ENCODE measurements at regions not wholly inside any gene's neighbourhood (a gene's known extent, or its start where the extent isn't known, plus 50 kb on each side); places are given as distances from the start of the nearest gene placed in this dataset.
"Not testable (repeated sequence)": the region's sequence is repeated elsewhere in the genome, so short reads cannot be mapped to it uniquely, and the experiment has no call there.

DNA sequence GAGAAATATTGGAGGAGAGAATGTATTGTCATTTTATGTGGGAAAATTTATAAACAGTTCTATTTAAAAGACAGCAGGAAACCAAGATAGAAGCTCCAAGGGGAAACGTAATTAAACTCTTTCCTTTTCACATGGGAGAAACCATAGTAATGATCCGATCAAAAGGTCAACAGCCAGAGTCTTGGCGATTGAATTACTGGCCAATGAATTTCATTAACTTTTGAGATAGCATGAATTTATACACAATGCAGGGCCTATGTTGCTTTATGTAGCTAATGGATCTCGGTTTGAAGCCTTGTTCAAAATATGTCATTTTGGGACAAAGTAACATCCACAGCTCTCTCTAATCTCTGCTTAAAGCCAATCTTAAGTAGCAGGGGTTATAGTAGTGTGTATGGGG is 897.5 kb upstream of the NDST4 start:
- H3K36me3 ChIP-seq (replicated peaks), result no peaks in the 10 kb centered on the region
- in situ Hi-C loops (cut with HindIII; ENCODE audit: low pct_ligation_motif_present, low sequenced_read_pairs), result no loop called here

GRCh38 chr4:116005806-116006088 is 892.3 kb upstream of the NDST4 start:
- H3K4me3 ChIP-seq (ENCODE audit: low read depth, low read length), result no peak overlapping the region
- DNase-seq, result no peak
- TF ChIP-seq CTCF (IDR thresholded peaks at IDR 0.05; ENCODE audit: low read depth, low read length, missing control alignments), result no peak
- H3K27me3 ChIP-seq (replicated peaks), result no peaks in the 10 kb centered on the region
- in situ Hi-C loops (cut with HindIII; ENCODE audit: low pct_ligation_motif_present, low sequenced_read_pairs), result no loop called here
- H3K36me3 ChIP-seq (replicated peaks), result no peaks in the 10 kb centered on the region
- H3K27ac ChIP-seq, result no peak overlapping the region

More for the DNA sequence above, 897.5 kb upstream of the NDST4 start:
- Histone ChIP-seq H3K27ac (no peak overlapping the region), H3K27me3 (replicated peaks) (no peaks in the 10 kb centered on the region), H3K4me3 (ENCODE audit: low read depth, low read length) (no peak overlapping the region)
- no peak for DNase-seq
- TF ChIP-seq CTCF (IDR thresholded peaks at IDR 0.05; ENCODE audit: low read depth, low read length, missing control alignments), result no peak

GRCh38 chr4:116005037-116005805 is 891.8 kb upstream of the NDST4 start:
- no peak for TF ChIP-seq CTCF (IDR thresholded peaks at IDR 0.05; ENCODE audit: low read depth, low read length, missing control alignments)

DNA sequence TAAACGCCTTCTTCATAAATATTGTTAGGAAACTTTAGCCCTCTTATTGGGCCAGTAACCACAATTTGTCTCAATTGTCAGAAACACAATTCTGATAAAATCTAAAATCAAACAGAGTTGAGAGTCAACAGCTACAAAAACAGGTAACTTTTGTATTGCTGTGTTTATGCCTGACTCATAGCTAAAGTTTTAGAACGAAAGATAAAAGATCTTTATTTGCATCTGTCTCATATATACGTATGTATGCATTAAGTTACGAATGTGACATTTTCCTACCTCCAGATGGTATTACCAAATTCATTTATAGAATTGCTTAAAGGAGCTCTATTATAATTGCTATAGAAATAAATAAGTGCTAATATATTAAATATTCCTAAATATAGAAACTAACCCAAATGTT is 887.9 kb upstream of the NDST4 start:
- Histone ChIP-seq H3K4me3 (ENCODE audit: low read depth, low read length) (no peak overlapping the region), H3K27ac (no peak overlapping the region), H3K36me3 (replicated peaks) (no peaks in the 10 kb centered on the region), H3K27me3 (replicated peaks) (no peaks in the 10 kb centered on the region)
- no peak for TF ChIP-seq CTCF (IDR thresholded peaks at IDR 0.05; ENCODE audit: low read depth, low read length, missing control alignments)
- DNase-seq, result no peak
- in situ Hi-C loops (cut with HindIII; ENCODE audit: low pct_ligation_motif_present, low sequenced_read_pairs), result no loop called here

More at GRCh38 chr4:116005037-116005805, 891.8 kb upstream of the NDST4 start:
- H3K36me3 ChIP-seq (replicated peaks), result no peaks in the 10 kb centered on the region
- H3K4me3 ChIP-seq (ENCODE audit: low read depth, low read length), result no peak overlapping the region
- in situ Hi-C loops (cut with HindIII; ENCODE audit: low pct_ligation_motif_present, low sequenced_read_pairs), result no loop called here
- no peak for DNase-seq
- no peak overlapping the region for H3K27ac ChIP-seq
- no peaks in the 10 kb centered on the region for H3K27me3 ChIP-seq (replicated peaks)

- in situ Hi-C loops (cut with HindIII; ENCODE audit: low pct_ligation_motif_present, low sequenced_read_pairs), result no loop called here
- Histone ChIP-seq H3K36me3 (replicated peaks) (no peaks in the 10 kb centered on the region), H3K27me3 (replicated peaks) (no peaks in the 10 kb centered on the region), H3K27ac (no peak overlapping the region), H3K4me3 (ENCODE audit: low read depth, low read length) (no peak overlapping the region)
- TF ChIP-seq CTCF (IDR thresholded peaks at IDR 0.05; ENCODE audit: low read depth, low read length, missing control alignments), result no peak
- DNase-seq, result no peak
Observed at GRCh38 chr4:115986573-115986972, 873.2 kb upstream of the NDST4 start.

DNA sequence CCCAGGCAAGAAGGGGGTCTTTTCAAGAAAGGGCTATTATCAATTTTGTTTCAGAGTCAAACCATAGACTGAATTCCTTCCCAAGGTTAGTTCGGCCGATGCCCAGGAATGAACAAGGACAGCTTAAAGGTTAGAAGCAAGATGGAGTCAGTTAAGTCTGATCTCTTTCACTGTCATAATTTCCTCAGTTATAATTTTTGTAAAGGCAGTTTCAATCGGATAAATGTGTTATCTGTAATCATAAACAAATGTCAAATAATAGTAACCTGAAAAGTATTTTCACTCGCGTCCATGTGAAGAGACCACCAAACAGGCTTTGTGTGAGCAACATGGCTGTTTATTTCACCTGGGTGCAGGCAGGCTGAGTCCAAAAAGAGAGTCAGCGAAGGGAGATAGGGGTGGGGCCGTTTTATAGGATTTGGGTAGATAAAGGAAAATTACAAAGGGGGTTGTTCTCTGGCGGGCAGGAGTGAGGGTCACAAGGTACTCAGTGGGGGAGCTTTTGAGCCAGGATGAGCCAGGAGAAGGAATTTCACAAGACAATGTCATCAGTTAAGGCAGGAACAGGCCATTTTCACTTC is 862.1 kb upstream of the NDST4 start:
- H3K27ac ChIP-seq; H3K36me3 ChIP-seq (replicated peaks); H3K4me3 ChIP-seq (ENCODE audit: low read depth, low read length); H3K27me3 ChIP-seq (replicated peaks); in situ Hi-C loops (cut with HindIII; ENCODE audit: low pct_ligation_motif_present, low sequenced_read_pairs); DNase-seq: not testable (repeated sequence)

Measured in brain microvascular endothelial cell (primary cell).